ENCODE measurements at regions not wholly inside any gene's neighbourhood (a gene's known extent, or its start where the extent isn't known, plus 50 kb on each side); places are given as distances from the start of the nearest gene placed in this dataset.

DNA sequence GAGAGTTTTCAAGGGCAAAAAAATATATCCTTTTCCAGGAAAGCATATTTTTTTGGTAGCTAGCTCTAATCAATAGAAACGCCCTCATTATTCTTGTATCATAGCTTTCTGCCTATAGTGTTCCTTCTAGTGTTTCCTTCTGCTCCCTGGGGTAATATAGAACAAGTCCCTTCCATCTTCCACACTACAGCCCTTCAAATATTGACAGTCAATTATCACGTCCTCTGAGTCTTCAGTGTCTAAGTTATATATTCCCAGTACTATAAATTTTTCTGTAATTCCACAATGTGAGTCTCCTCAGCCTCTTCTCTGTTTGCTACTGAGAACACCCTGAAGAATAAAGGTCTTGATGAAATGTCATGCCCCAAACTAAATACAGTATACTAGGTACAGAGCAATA lies 1088.0 kb upstream of the PCDH7 start:
- TF ChIP-seq, protein P1, sequence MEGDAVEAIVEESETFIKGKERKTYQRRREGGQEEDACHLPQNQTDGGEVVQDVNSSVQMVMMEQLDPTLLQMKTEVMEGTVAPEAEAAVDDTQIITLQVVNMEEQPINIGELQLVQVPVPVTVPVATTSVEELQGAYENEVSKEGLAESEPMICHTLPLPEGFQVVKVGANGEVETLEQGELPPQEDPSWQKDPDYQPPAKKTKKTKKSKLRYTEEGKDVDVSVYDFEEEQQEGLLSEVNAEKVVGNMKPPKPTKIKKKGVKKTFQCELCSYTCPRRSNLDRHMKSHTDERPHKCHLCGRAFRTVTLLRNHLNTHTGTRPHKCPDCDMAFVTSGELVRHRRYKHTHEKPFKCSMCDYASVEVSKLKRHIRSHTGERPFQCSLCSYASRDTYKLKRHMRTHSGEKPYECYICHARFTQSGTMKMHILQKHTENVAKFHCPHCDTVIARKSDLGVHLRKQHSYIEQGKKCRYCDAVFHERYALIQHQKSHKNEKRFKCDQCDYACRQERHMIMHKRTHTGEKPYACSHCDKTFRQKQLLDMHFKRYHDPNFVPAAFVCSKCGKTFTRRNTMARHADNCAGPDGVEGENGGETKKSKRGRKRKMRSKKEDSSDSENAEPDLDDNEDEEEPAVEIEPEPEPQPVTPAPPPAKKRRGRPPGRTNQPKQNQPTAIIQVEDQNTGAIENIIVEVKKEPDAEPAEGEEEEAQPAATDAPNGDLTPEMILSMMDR (IDR thresholded peaks at IDR 0.05) = no peak
- no peak for TF ChIP-seq POLR2A (IDR thresholded peaks at IDR 0.05)

All from tibial nerve (tissue), 3 donors.